ENCODE measurements at regions not wholly inside any gene's neighbourhood (a gene's known extent, or its start where the extent isn't known, plus 50 kb on each side); places are given as distances from the start of the nearest gene placed in this dataset.

GRCh38 chr6:53418288-53418687, 69.5 kb upstream of the ELOVL5 start:
- TF ChIP-seq MXI1 (IDR thresholded peaks at IDR 0.05; ENCODE audit: low read depth, low read length) (no peak), CTCF (IDR thresholded peaks at IDR 0.05) (no peak), GATA2 (CRISPR knock-in tag; IDR thresholded peaks at IDR 0.05) (no peak), USF1 (IDR thresholded peaks at IDR 0.05; ENCODE audit: borderline replicate concordance, low read depth) (no peak), POLR2AphosphoS5 (IDR thresholded peaks at IDR 0.05; ENCODE audit: low read depth, low read length) (no peak), RAD21 (IDR thresholded peaks at IDR 0.05; ENCODE audit: low read length) (no peak), RXRA (IDR thresholded peaks at IDR 0.05; ENCODE audit: borderline replicate concordance, low read depth) (no peak)
- TF ChIP-seq, protein P1, sequence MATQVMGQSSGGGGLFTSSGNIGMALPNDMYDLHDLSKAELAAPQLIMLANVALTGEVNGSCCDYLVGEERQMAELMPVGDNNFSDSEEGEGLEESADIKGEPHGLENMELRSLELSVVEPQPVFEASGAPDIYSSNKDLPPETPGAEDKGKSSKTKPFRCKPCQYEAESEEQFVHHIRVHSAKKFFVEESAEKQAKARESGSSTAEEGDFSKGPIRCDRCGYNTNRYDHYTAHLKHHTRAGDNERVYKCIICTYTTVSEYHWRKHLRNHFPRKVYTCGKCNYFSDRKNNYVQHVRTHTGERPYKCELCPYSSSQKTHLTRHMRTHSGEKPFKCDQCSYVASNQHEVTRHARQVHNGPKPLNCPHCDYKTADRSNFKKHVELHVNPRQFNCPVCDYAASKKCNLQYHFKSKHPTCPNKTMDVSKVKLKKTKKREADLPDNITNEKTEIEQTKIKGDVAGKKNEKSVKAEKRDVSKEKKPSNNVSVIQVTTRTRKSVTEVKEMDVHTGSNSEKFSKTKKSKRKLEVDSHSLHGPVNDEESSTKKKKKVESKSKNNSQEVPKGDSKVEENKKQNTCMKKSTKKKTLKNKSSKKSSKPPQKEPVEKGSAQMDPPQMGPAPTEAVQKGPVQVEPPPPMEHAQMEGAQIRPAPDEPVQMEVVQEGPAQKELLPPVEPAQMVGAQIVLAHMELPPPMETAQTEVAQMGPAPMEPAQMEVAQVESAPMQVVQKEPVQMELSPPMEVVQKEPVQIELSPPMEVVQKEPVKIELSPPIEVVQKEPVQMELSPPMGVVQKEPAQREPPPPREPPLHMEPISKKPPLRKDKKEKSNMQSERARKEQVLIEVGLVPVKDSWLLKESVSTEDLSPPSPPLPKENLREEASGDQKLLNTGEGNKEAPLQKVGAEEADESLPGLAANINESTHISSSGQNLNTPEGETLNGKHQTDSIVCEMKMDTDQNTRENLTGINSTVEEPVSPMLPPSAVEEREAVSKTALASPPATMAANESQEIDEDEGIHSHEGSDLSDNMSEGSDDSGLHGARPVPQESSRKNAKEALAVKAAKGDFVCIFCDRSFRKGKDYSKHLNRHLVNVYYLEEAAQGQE (IDR thresholded peaks at IDR 0.05; ENCODE audit: low read depth, low read length), result no peak
